ENCODE measurements at regions not wholly inside any gene's neighbourhood (a gene's known extent, or its start where the extent isn't known, plus 50 kb on each side); places are given as distances from the start of the nearest gene placed in this dataset.

DNA sequence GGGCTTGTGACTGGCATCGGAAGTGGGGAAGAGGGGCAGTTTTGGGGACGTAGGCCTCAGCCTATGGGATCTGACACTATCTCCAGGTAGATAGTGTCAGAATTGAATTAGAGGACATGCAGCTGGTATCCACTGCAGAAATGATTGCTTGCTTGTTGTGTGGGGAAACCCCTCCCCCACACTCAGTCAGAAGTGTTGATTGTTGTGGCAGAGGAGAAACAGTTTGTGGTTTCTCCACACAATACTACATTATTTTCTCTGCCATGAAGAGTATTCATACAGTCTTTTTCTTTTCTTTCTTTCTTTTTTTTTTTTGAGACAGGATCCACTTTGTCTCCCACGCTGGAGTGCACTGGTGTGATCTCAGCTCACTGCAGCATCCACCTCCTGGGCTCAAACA lies 113.9 kb downstream of the ARRDC3 start:
- no peak overlapping the region for H3K27ac ChIP-seq
- TF ChIP-seq, protein P1, sequence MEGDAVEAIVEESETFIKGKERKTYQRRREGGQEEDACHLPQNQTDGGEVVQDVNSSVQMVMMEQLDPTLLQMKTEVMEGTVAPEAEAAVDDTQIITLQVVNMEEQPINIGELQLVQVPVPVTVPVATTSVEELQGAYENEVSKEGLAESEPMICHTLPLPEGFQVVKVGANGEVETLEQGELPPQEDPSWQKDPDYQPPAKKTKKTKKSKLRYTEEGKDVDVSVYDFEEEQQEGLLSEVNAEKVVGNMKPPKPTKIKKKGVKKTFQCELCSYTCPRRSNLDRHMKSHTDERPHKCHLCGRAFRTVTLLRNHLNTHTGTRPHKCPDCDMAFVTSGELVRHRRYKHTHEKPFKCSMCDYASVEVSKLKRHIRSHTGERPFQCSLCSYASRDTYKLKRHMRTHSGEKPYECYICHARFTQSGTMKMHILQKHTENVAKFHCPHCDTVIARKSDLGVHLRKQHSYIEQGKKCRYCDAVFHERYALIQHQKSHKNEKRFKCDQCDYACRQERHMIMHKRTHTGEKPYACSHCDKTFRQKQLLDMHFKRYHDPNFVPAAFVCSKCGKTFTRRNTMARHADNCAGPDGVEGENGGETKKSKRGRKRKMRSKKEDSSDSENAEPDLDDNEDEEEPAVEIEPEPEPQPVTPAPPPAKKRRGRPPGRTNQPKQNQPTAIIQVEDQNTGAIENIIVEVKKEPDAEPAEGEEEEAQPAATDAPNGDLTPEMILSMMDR (IDR thresholded peaks at IDR 0.05): no peak
- no peak overlapping the region for H3K4me3 ChIP-seq
- no peaks in the 10 kb centered on the region for H3K36me3 ChIP-seq
- H3K4me1 ChIP-seq: no peaks in the 10 kb centered on the region
- intact Hi-C loops (cut with DNase I): no loop called here
- ATAC-seq (no peak), DNase-seq (no peak)
- no peaks in the 10 kb centered on the region for H3K9me3 ChIP-seq
- no peaks in the 10 kb centered on the region for H3K27me3 ChIP-seq

DNA sequence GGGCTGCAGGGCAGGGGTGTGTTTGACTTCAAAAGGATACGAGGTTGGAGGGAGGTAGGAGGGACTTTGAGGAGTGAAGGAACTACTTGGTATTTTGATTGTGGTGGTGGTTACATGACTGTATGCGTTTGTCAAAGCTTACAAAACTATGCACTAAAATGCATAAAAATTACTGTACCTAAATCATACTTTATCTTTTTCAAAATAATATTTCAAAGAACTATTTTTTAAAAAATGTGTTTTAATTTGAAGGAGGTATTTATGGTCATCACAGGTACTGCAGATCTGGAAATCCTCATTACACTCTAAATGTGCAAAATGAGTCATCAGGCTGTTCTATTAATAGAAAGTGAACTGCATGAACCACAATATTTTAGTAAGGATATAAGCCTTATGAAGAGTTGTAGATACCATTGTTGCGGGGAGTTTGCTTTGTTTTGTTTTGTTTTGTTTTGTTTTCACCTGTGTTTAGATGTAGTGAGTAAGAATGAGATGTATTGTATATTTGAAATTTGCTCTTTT lies 116.9 kb downstream of the ARRDC3 start:
- no peak overlapping the region for H3K4me3 ChIP-seq
- ATAC-seq: peak; percentile 49
- no peak for DNase-seq
- TF ChIP-seq, protein P1 (IDR thresholded peaks at IDR 0.05): no peak
- no peaks in the 10 kb centered on the region for H3K27me3 ChIP-seq
- intact Hi-C loops (cut with DNase I): no loop called here
- no peak overlapping the region for H3K27ac ChIP-seq
- H3K36me3 ChIP-seq: no peaks in the 10 kb centered on the region
- H3K4me1 ChIP-seq: no peaks in the 10 kb centered on the region
- no peaks in the 10 kb centered on the region for H3K9me3 ChIP-seq

DNA sequence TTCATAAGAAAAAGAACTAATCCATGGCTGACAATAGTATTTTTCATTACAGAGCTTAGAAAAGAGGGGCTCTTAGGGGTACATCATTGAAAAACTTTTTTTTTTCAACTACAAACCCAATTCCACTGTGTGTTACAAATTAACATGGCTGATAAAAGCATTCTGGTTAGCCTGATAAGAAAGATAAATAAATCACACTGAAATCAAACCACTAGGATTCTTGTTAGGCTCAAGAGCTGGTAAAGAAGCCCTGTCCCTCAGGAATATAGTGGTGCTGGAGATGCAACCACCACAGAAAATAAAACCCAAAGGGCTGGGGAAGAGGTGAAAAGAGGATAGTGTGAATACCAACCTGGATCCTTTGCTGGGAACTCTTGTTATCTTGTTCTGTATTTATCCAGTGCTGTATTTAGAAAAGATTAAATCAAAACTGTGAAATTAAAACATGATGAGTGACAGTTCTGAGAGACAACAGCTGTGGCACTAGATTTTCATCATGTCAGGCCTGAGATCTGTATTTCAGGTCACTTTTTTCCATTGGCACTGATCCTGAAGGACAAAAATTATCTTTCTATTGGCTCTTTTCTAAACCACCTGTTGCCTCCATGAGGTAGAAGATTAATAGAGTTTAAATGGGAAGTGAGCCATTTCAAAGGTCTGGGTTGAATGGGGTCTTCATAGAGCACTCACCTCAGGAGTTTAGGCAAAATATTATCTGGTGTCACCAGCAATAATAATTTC lies 118.6 kb downstream of the ARRDC3 start:
- Histone ChIP-seq H3K27me3 (no peaks in the 10 kb centered on the region), H3K27ac (no peak overlapping the region), H3K4me3 (no peak overlapping the region), H3K36me3 (no peaks in the 10 kb centered on the region), H3K9me3 (no peaks in the 10 kb centered on the region), H3K4me1 (no peaks in the 10 kb centered on the region)
- ATAC-seq (no peak), DNase-seq (no peak)
- intact Hi-C loops (cut with DNase I): no loop called here
- TF ChIP-seq, protein P1 (IDR thresholded peaks at IDR 0.05): no peak

DNA sequence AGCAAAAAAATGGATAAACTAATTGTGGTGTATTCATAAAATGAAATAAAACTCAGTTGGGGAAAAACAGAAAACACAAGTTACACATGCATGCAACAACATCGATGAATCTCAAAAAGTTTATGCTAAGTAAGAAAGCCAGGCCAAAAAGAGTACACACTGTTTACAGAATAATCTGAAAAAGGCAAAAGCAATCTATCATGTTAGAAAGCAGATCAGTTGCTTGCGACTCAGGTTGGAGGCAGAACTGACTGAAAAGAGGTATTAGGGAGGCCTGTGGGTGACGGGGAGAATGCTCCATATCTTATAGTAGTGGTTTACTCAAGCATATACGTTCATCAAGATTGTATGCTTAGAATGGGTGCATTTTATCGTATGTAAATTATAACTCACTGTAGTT lies 119.2 kb downstream of the ARRDC3 start:
- Histone ChIP-seq H3K36me3 (no peaks in the 10 kb centered on the region), H3K27ac (no peak overlapping the region), H3K27me3 (no peaks in the 10 kb centered on the region), H3K4me3 (no peak overlapping the region), H3K9me3 (no peaks in the 10 kb centered on the region), H3K4me1 (no peaks in the 10 kb centered on the region)
- TF ChIP-seq, protein P1 (IDR thresholded peaks at IDR 0.05): no peak
- DNase-seq (no peak), ATAC-seq (no peak)
- intact Hi-C loops (cut with DNase I): no loop called here

DNA sequence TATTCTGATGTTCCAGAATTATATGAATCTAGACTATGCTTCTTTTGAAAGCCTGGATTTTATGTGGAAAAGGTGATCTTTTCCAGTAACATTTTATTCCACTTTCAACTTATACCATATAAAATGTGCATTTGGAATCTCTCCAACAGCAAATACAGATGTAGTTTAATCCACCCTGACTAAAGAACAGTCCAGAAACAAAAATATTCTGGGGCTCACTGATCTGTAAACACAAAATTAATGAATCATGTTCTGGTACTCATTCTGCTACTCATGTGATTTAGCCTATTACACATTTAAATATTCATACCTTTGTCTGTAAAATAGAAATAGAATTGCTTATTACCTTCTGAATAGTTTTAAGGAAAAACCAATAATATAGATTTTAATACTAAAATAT lies 125.8 kb downstream of the ARRDC3 start:
- DNase-seq (no peak), ATAC-seq (no peak)
- TF ChIP-seq, protein P1 (IDR thresholded peaks at IDR 0.05): no peak
- H3K9me3 ChIP-seq: no peaks in the 10 kb centered on the region
- H3K4me3 ChIP-seq: no peak overlapping the region
- no peaks in the 10 kb centered on the region for H3K36me3 ChIP-seq
- no peaks in the 10 kb centered on the region for H3K4me1 ChIP-seq
- H3K27me3 ChIP-seq: no peaks in the 10 kb centered on the region
- H3K27ac ChIP-seq: no peak overlapping the region
- intact Hi-C loops (cut with DNase I): no loop called here
